ENCODE measurements at regions not wholly inside any gene's neighbourhood (a gene's known extent, or its start where the extent isn't known, plus 50 kb on each side); places are given as distances from the start of the nearest gene placed in this dataset.
A peak's percentile ranks its signal among the peaks of the same experiment; 100 is the strongest.

- DNase-seq, result no peak
Measured at GRCh38 chr6:167494698-167495435, 170.0 kb downstream of the TTLL2 start.

GRCh38 chr6:167495506-167496401, 170.9 kb downstream of the TTLL2 start:
- no peak for DNase-seq

- no peak for DNase-seq
Measured at GRCh38 chr6:167496707-167497106, 171.8 kb downstream of the TTLL2 start.

- DNase-seq, result no peak
Measured at GRCh38 chr6:167497428-167498056, 172.7 kb downstream of the TTLL2 start.

- no peak for DNase-seq
Measured at GRCh38 chr6:167499161-167499660, 174.3 kb downstream of the TTLL2 start.

- DNase-seq, result no peak
Measured at GRCh38 chr6:167500961-167501360, 176.1 kb downstream of the TTLL2 start.

- DNase-seq, result peak; percentile 39
Measured at GRCh38 chr6:167501831-167502385, 177.0 kb downstream of the TTLL2 start.

- no peak for DNase-seq
Measured at GRCh38 chr6:167502471-167502870, 177.6 kb downstream of the TTLL2 start.

- no peak for DNase-seq
Measured at GRCh38 chr6:167504385-167504961, 179.6 kb downstream of the TTLL2 start.

- DNase-seq, result no peak
Measured at GRCh38 chr6:167505199-167505598, 180.3 kb downstream of the TTLL2 start.

- no peak for DNase-seq
Measured at GRCh38 chr6:167505782-167506181, 180.9 kb downstream of the TTLL2 start.

GRCh38 chr6:167506443-167507301, 181.8 kb downstream of the TTLL2 start:
- no peak for DNase-seq

- no peak for DNase-seq
Measured at GRCh38 chr6:167507376-167507945, 182.6 kb downstream of the TTLL2 start.

- DNase-seq, result no peak
Measured at GRCh38 chr6:167508919-167509852, 184.3 kb downstream of the TTLL2 start.

- DNase-seq, result no peak
Measured at GRCh38 chr6:167509853-167510220, 185.0 kb downstream of the TTLL2 start.

- no peak for DNase-seq
Measured at GRCh38 chr6:167510648-167511047, 185.8 kb downstream of the TTLL2 start.

GRCh38 chr6:167512696-167513375, 187.9 kb downstream of the TTLL2 start:
- no peak for DNase-seq

- peak; percentile 48 for DNase-seq
Measured at GRCh38 chr6:167513778-167514177, 188.9 kb downstream of the TTLL2 start.

- DNase-seq, result no peak
Measured at GRCh38 chr6:167514524-167514923, 189.6 kb downstream of the TTLL2 start.
